HEK293 (cell line): ENCODE measurements at regions not wholly inside any gene's neighbourhood (a gene's known extent, or its start where the extent isn't known, plus 50 kb on each side); places are given as distances from the start of the nearest gene placed in this dataset.

Experiments used
- CTCF ChIA-PET: fragments of 350-600 bp; formaldehyde crosslinking; extraction: SDS; loops from one replicate; lab custom pipeline; 2021; ENCODE audit warnings: antibody characterized with exemption; lab: Yijun Ruan, JAX
- POLR2A ChIA-PET: fragments of 300-600 bp; formaldehyde crosslinking; extraction: SDS; loops from one replicate; lab custom pipeline; 2020; ENCODE audit warnings: antibody characterized with exemption, inconsistent platforms; lab: Yijun Ruan, JAX
- H3K27ac ChIP-seq: fragments of 200-500 bp; sonication (Bioruptor generic); 2 replicates; pipeline ENCODE4 v1.5.1; 2014; ENCODE audit warnings: low read depth, low read length, control low read depth, inconsistent platforms; ENCODE audit errors: extremely low read depth
- H3K36me3 ChIP-seq, 2 experiments: fragments of 200-500 bp in 1 of 2; sonication (Bioruptor generic) in 1 of 2; 1 replicate in 1 of 2; 2 replicates in 1 of 2; pipeline ENCODE4 v1.5.1; 2014 to 2017; ENCODE audit warnings: inconsistent platforms in 2 of 2, low read length in 2 of 2; ENCODE audit not compliant: control insufficient read depth in 2 of 2, insufficient read depth in 1 of 2
- H3K4me1 ChIP-seq: fragments of 200-500 bp; sonication (Bioruptor generic); 2 replicates; pipeline ENCODE4 v1.5.1; 2014; ENCODE audit warnings: mild to moderate bottlenecking, low read length, inconsistent platforms; ENCODE audit not compliant: control insufficient read depth, insufficient read depth
- H3K4me3 ChIP-seq: 2 replicates; pipeline ENCODE4 v1.5.1; 2011; ENCODE audit warnings: low read depth, mild to moderate bottlenecking, control low read depth, low read length, moderate library complexity
- H3K9me3 ChIP-seq: fragments of 200-500 bp; sonication (Bioruptor generic); 2 replicates; pipeline ENCODE4 v1.5.1; 2014; ENCODE audit warnings: low read depth, low read length, inconsistent platforms; ENCODE audit not compliant: control insufficient read depth, insufficient read depth
- CTCF ChIP-seq: fragments of 450-650 bp; formaldehyde crosslinking; IDR thresholded peaks from 2 replicates; pipeline ENCODE4 v1.5.1; 2016; ENCODE audit warnings: missing biosample characterization, missing genetic modification characterization
- GLI2 ChIP-seq: fragments of 450-650 bp; formaldehyde crosslinking; IDR thresholded peaks from 2 replicates; pipeline ENCODE4; 2017; ENCODE audit warnings: missing biosample characterization, missing genetic modification characterization, low read depth, borderline replicate concordance
- KLF1 ChIP-seq: fragments of 450-650 bp; formaldehyde crosslinking; IDR thresholded peaks from 2 replicates; pipeline ENCODE4 v1.5.1; 2016; ENCODE audit warnings: missing biosample characterization, missing genetic modification characterization
- KLF16 ChIP-seq: fragments of 450-650 bp; formaldehyde crosslinking; IDR thresholded peaks from 2 replicates; pipeline ENCODE4 v1.5.1; 2017; ENCODE audit warnings: missing biosample characterization, missing genetic modification characterization
- KLF7 ChIP-seq: fragments of 450-650 bp; formaldehyde crosslinking; IDR thresholded peaks from 2 replicates; pipeline ENCODE4 v1.5.1; 2016; ENCODE audit warnings: missing biosample characterization, missing genetic modification characterization, borderline replicate concordance
- KLF9 ChIP-seq: fragments of 450-650 bp; formaldehyde crosslinking; IDR thresholded peaks from 2 replicates; pipeline ENCODE4 v1.5.1; 2016; ENCODE audit warnings: missing biosample characterization, missing genetic modification characterization, low read depth
- OSR2 ChIP-seq: fragments of 450-650 bp; formaldehyde crosslinking; IDR thresholded peaks from 2 replicates; pipeline ENCODE4 v1.5.1; 2016; ENCODE audit warnings: missing biosample characterization, missing genetic modification characterization
- PATZ1 ChIP-seq: fragments of 450-650 bp; formaldehyde crosslinking; IDR thresholded peaks from 2 replicates; pipeline ENCODE4 v1.5.1; 2016; ENCODE audit warnings: missing biosample characterization, missing genetic modification characterization
- SP2 ChIP-seq: fragments of 450-650 bp; formaldehyde crosslinking; IDR thresholded peaks from 2 replicates; pipeline ENCODE4 v1.5.1; 2016; ENCODE audit warnings: missing biosample characterization, missing genetic modification characterization
- ZBTB17 ChIP-seq: fragments of 450-650 bp; formaldehyde crosslinking; IDR thresholded peaks from 2 replicates; pipeline ENCODE4 v1.5.1; 2016; ENCODE audit warnings: missing biosample characterization, missing genetic modification characterization
- ZBTB20 ChIP-seq: fragments of 450-650 bp; formaldehyde crosslinking; IDR thresholded peaks from 2 replicates; pipeline ENCODE4 v1.5.1; 2016; ENCODE audit warnings: missing biosample characterization, missing genetic modification characterization
- ZBTB26 ChIP-seq: fragments of 450-650 bp; formaldehyde crosslinking; optimal IDR thresholded peaks from 2 replicates; pipeline ENCODE3; 2016; ENCODE audit warnings: missing biosample characterization, mild to moderate bottlenecking, missing genetic modification characterization
- ZBTB8A ChIP-seq: fragments of 450-650 bp; formaldehyde crosslinking; IDR thresholded peaks from 2 replicates; pipeline ENCODE4 v1.5.1; 2016; ENCODE audit warnings: missing biosample characterization, missing genetic modification characterization
- ZIC2 ChIP-seq: fragments of 450-650 bp; formaldehyde crosslinking; IDR thresholded peaks from 2 replicates; pipeline ENCODE4 v1.5.1; 2016; ENCODE audit warnings: missing biosample characterization, missing genetic modification characterization
- ZNF174 ChIP-seq: fragments of 450-650 bp; formaldehyde crosslinking; IDR thresholded peaks from 2 replicates; pipeline ENCODE4 v1.5.0; 2017; ENCODE audit warnings: missing biosample characterization, mild to moderate bottlenecking, missing genetic modification characterization
- ZNF19 ChIP-seq: fragments of 450-650 bp; formaldehyde crosslinking; IDR thresholded peaks from 2 replicates; pipeline ENCODE4; 2016; ENCODE audit warnings: missing biosample characterization, missing genetic modification characterization, low read depth
- ZNF341 ChIP-seq: fragments of 450-650 bp; formaldehyde crosslinking; IDR thresholded peaks from 2 replicates; pipeline ENCODE4; 2016; ENCODE audit warnings: low read depth, missing biosample characterization, missing genetic modification characterization
- ZNF366 ChIP-seq: fragments of 450-650 bp; formaldehyde crosslinking; conservative IDR thresholded peaks from 2 replicates; pipeline ENCODE4 v1.5.1; 2016; ENCODE audit warnings: missing biosample characterization, missing genetic modification characterization
- ZNF404 ChIP-seq: fragments of 450-650 bp; formaldehyde crosslinking; IDR thresholded peaks from 2 replicates; pipeline ENCODE4 v1.5.1; 2017; ENCODE audit warnings: missing biosample characterization, missing genetic modification characterization
- ZNF514 ChIP-seq: fragments of 450-650 bp; formaldehyde crosslinking; IDR thresholded peaks from 2 replicates; pipeline ENCODE4 v1.5.1; 2016; ENCODE audit warnings: missing biosample characterization, missing genetic modification characterization
- ZNF580 ChIP-seq: fragments of 450-650 bp; formaldehyde crosslinking; IDR thresholded peaks from 2 replicates; pipeline ENCODE4 v1.5.1; 2016; ENCODE audit warnings: missing biosample characterization, missing genetic modification characterization
- ZNF600 ChIP-seq: fragments of 450-650 bp; formaldehyde crosslinking; IDR thresholded peaks from 2 replicates; pipeline ENCODE4 v1.5.1; 2016; ENCODE audit warnings: missing biosample characterization, missing genetic modification characterization
- ZNF76 ChIP-seq: fragments of 450-650 bp; formaldehyde crosslinking; IDR thresholded peaks from 2 replicates; pipeline ENCODE4; 2016; ENCODE audit warnings: low read depth, missing biosample characterization, missing genetic modification characterization, borderline replicate concordance
- ZSCAN30 ChIP-seq: fragments of 450-650 bp; IDR thresholded peaks from 2 replicates; pipeline ENCODE4 v1.5.1; 2018; ENCODE audit warnings: missing biosample characterization, mild to moderate bottlenecking, missing genetic modification characterization, moderate library complexity

- H3K27ac ChIP-seq: peak overlapping the region; percentile 31; the same call in 1 of the 2 replicates
- no peaks in the 10 kb centered on the region for H3K9me3 ChIP-seq
- CTCF ChIA-PET: interaction anchor here (0.6 to 0.8 kb wide), 2 partner anchors 351 to 399 kb away, joined by 3 to 4 read pairs; no protein-coding TSS in a partner anchor
- 0 out of 2 replicates have a peak, but pooled peaks have one; percentile 18 for TF ChIP-seq KLF7 (tag by site-specific recombination)
- TF ChIP-seq ZNF341 (tag by site-specific recombination): no peak
- TF ChIP-seq ZBTB20 (tag by site-specific recombination): peak; percentile 94
- no peak for TF ChIP-seq ZNF404 (tag by site-specific recombination)
- no peak for TF ChIP-seq ZNF19
- no peak for TF ChIP-seq ZNF366
- peak; percentile 95 for TF ChIP-seq ZBTB26 (tag by site-specific recombination)
- TF ChIP-seq ZBTB8A: peak; percentile 84
- peak; percentile 69 for TF ChIP-seq ZIC2 (tag by site-specific recombination)
- TF ChIP-seq ZNF174: no peak
- TF ChIP-seq KLF1 (tag by site-specific recombination): peak; percentile 47
- 0 out of 2 replicates have a peak, but pooled peaks have one; percentile 27 for TF ChIP-seq ZNF600 (tag by site-specific recombination)
- TF ChIP-seq ZNF514: no peak
- TF ChIP-seq KLF9: peak; percentile 71
- no peak for TF ChIP-seq ZNF580 (tag by site-specific recombination)
- no peak for TF ChIP-seq GLI2 (tag by site-specific recombination)
- TF ChIP-seq OSR2: 0 out of 2 replicates have a peak, but pooled peaks have one; percentile 11
- peak; percentile 38 for TF ChIP-seq ZBTB17
- peak; percentile 50 for TF ChIP-seq KLF16 (tag by site-specific recombination)
- no peak for TF ChIP-seq ZSCAN30
- TF ChIP-seq SP2 (tag by site-specific recombination): peak; percentile 20; the same call in 1 of the 2 replicates
- TF ChIP-seq PATZ1 (tag by site-specific recombination): peak; percentile 26; the same call in 1 of the 2 replicates
- peak; percentile 80 for TF ChIP-seq CTCF
- TF ChIP-seq ZNF76: no peak
- no peaks in the 10 kb centered on the region for H3K4me1 ChIP-seq
- POLR2A ChIA-PET: interaction anchor here (1.8 kb wide), 1 partner anchor 16 kb away, joined by 4 read pairs; no protein-coding TSS in a partner anchor
- peak overlapping the region; percentile 95 for H3K4me3 ChIP-seq
- H3K36me3 ChIP-seq: no peaks in the 10 kb centered on the region
These were observed 226.7 kb upstream of the C2CD4B start for GRCh38 chr15:62391641-62392262.
